GM18511 (cell line): ENCODE measurements at regions not wholly inside any gene's neighbourhood (a gene's known extent, or its start where the extent isn't known, plus 50 kb on each side); places are given as distances from the start of the nearest gene placed in this dataset.

Experiments used
- ATAC-seq: cut with Tn5 transposase; IDR thresholded peaks from one replicate; pipeline ENCODE4 v1.9.1; 2021; ENCODE audit warnings: mild to moderate bottlenecking, moderate library complexity; ENCODE audit not compliant: unreplicated experiment

GRCh38 chr5:14090755-14091154 is 52.4 kb upstream of the TRIO start:
- no peak for ATAC-seq

GRCh38 chr5:14090290-14090689 is 52.9 kb upstream of the TRIO start:
- ATAC-seq, result no peak

- ATAC-seq, result no peak
These were observed 53.9 kb upstream of the TRIO start for GRCh38 chr5:14089198-14089597.

- ATAC-seq, result no peak
These were observed 56.9 kb upstream of the TRIO start for GRCh38 chr5:14086261-14086660.

GRCh38 chr5:14082973-14083372 is 60.2 kb upstream of the TRIO start:
- ATAC-seq, result no peak

- ATAC-seq, result no peak
These were observed 60.6 kb upstream of the TRIO start for GRCh38 chr5:14082523-14082922.

- no peak for ATAC-seq
These were observed 61.4 kb upstream of the TRIO start for GRCh38 chr5:14081791-14082190.

GRCh38 chr5:14078716-14079115 is 64.4 kb upstream of the TRIO start:
- no peak for ATAC-seq

GRCh38 chr5:14077501-14077900 is 65.6 kb upstream of the TRIO start:
- no peak for ATAC-seq

- ATAC-seq, result no peak
These were observed 66.6 kb upstream of the TRIO start for GRCh38 chr5:14076561-14076960.

GRCh38 chr5:14075937-14076336 is 67.2 kb upstream of the TRIO start:
- no peak for ATAC-seq

GRCh38 chr5:14071433-14071832 is 71.7 kb upstream of the TRIO start:
- ATAC-seq, result no peak

- no peak for ATAC-seq
These were observed 74.1 kb upstream of the TRIO start for GRCh38 chr5:14069021-14069420.

GRCh38 chr5:14068136-14068535 is 75.0 kb upstream of the TRIO start:
- ATAC-seq, result no peak

- ATAC-seq, result no peak
These were observed 76.8 kb upstream of the TRIO start for GRCh38 chr5:14066326-14066725.

GRCh38 chr5:14064841-14065240 is 78.3 kb upstream of the TRIO start:
- ATAC-seq, result no peak

- ATAC-seq, result no peak
These were observed 79.5 kb upstream of the TRIO start for GRCh38 chr5:14063691-14064090.

- no peak for ATAC-seq
These were observed 80.0 kb upstream of the TRIO start for GRCh38 chr5:14063138-14063537.

- no peak for ATAC-seq
These were observed 81.0 kb upstream of the TRIO start for GRCh38 chr5:14062178-14062577.

GRCh38 chr5:14061106-14061505 is 82.0 kb upstream of the TRIO start:
- no peak for ATAC-seq

- ATAC-seq, result no peak
These were observed 82.9 kb upstream of the TRIO start for GRCh38 chr5:14060218-14060617.

- no peak for ATAC-seq
These were observed 83.3 kb upstream of the TRIO start for GRCh38 chr5:14059810-14060209.

- no peak for ATAC-seq
These were observed 85.9 kb upstream of the TRIO start for GRCh38 chr5:14057289-14057688.

- ATAC-seq, result no peak
These were observed 87.1 kb upstream of the TRIO start for GRCh38 chr5:14056039-14056438.
